Fibroblast of lung (primary cell): ENCODE measurements at regions not wholly inside any gene's neighbourhood (a gene's known extent, or its start where the extent isn't known, plus 50 kb on each side); places are given as distances from the start of the nearest gene placed in this dataset.

Source experiments
- DNase-seq, 2 donors: peaks; one replicate each; pipeline versions ENCODE4 v3.0.0 to v3.0.0-alpha.2; 2010; ENCODE audit warnings: low read depth in 2 of 2
- H2AFZ ChIP-seq: 2 replicates; pipeline ENCODE4 v1.5.1; 2012; ENCODE audit warnings: low read length, control low read depth, inconsistent platforms
- H3K27ac ChIP-seq: 2 replicates; pipeline ENCODE4 v1.5.1; 2011; ENCODE audit warnings: low read length, control low read depth; ENCODE audit not compliant: insufficient read depth
- H3K27me3 ChIP-seq: 2 replicates; pipeline ENCODE4 v1.5.1; 2011; ENCODE audit warnings: mild to moderate bottlenecking, low read length; ENCODE audit not compliant: control insufficient read depth, insufficient read depth
- H3K36me3 ChIP-seq: 2 replicates; pipeline ENCODE4 v1.5.1; 2011; ENCODE audit warnings: low read length; ENCODE audit not compliant: control insufficient read depth, insufficient read depth
- H3K4me1 ChIP-seq: 2 replicates; pipeline ENCODE4 v1.5.1; 2011; ENCODE audit warnings: low read length; ENCODE audit not compliant: control insufficient read depth, insufficient read depth; ENCODE audit errors: extremely low read depth
- H3K4me2 ChIP-seq: 2 replicates; pipeline ENCODE4 v1.5.1; 2011; ENCODE audit warnings: low read length, control low read depth; ENCODE audit not compliant: insufficient read depth; ENCODE audit errors: extremely low read depth
- H3K4me3 ChIP-seq, 4 experiments: fragments of 200-600 bp in 1 of 4; sonication (generic) in 1 of 4; replicated peaks in 1 of 4; 2 replicates each; pipeline ENCODE4 v1.5.1; 2011 to 2016; ENCODE audit warnings: low read length in 4 of 4, low read depth in 3 of 4, mild to moderate bottlenecking in 3 of 4, control low read depth in 2 of 4, inconsistent platforms in 1 of 4, mixed read lengths in 1 of 4; ENCODE audit not compliant: insufficient read depth in 1 of 4; ENCODE audit errors: control extremely low read depth in 1 of 4
- H3K79me2 ChIP-seq: 2 replicates; pipeline ENCODE4 v1.5.1; 2012; ENCODE audit warnings: mild to moderate bottlenecking, low read length, inconsistent platforms; ENCODE audit not compliant: control insufficient read depth, insufficient read depth
- H3K9ac ChIP-seq: 2 replicates; pipeline ENCODE4 v1.5.1; 2011; ENCODE audit warnings: mild to moderate bottlenecking, low read length, control low read depth; ENCODE audit not compliant: insufficient read depth
- H3K9me3 ChIP-seq: 2 replicates; pipeline ENCODE4 v1.5.1; 2012; ENCODE audit warnings: low read depth, low read length; ENCODE audit not compliant: control insufficient read depth, insufficient read depth
- H4K20me1 ChIP-seq: 2 replicates; pipeline ENCODE4 v1.5.1; 2011; ENCODE audit warnings: low read length; ENCODE audit not compliant: control insufficient read depth, insufficient read depth; ENCODE audit errors: extremely low read depth
- EZH2 ChIP-seq: IDR thresholded peaks from 2 replicates; pipeline ENCODE4 v1.5.1; 2012; ENCODE audit warnings: low read length, control low read depth, mild to moderate bottlenecking; ENCODE audit errors: missing control alignments
- TF ChIP-seq, protein P1 (sequence below), 2 donors: IDR thresholded peaks in 1 of 2; conservative IDR thresholded peaks in 1 of 2; 1 replicate in 1 of 2; 2 replicates in 1 of 2; pipeline ENCODE4 v1.5.1; 2011 to 2012; ENCODE audit warnings: low read length in 2 of 2, control low read depth in 1 of 2, inconsistent platforms in 1 of 2, low read depth in 1 of 2, mild to moderate bottlenecking in 1 of 2

DNA sequence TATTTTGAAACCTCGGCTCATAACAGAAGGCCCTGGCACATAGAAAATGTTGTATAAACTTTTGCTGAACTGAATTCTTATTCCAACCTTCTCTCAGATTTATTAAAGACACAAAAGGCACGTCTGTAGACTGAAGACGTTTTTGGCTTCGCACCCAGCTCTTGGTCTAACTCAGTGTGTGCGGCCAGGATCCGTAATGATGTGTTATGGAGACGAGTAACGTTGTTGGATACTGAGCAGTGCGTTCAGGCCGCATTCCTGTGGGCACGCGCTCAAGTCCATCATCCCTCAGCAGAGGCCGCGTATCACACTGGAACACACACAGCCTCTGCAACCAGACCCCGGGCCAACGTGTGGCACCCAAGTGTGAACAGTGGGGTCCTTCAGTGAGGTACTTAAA, 154.8 kb upstream of the RAB4A start:
- H3K4me2 ChIP-seq = no peak overlapping the region
- H3K9me3 ChIP-seq = no peaks in the 10 kb centered on the region
- no peaks in the 10 kb centered on the region for H4K20me1 ChIP-seq
- H3K9ac ChIP-seq = no peak overlapping the region
- H3K4me1 ChIP-seq = no peaks in the 10 kb centered on the region
- no peak for TF ChIP-seq EZH2
- TF ChIP-seq, protein P1, sequence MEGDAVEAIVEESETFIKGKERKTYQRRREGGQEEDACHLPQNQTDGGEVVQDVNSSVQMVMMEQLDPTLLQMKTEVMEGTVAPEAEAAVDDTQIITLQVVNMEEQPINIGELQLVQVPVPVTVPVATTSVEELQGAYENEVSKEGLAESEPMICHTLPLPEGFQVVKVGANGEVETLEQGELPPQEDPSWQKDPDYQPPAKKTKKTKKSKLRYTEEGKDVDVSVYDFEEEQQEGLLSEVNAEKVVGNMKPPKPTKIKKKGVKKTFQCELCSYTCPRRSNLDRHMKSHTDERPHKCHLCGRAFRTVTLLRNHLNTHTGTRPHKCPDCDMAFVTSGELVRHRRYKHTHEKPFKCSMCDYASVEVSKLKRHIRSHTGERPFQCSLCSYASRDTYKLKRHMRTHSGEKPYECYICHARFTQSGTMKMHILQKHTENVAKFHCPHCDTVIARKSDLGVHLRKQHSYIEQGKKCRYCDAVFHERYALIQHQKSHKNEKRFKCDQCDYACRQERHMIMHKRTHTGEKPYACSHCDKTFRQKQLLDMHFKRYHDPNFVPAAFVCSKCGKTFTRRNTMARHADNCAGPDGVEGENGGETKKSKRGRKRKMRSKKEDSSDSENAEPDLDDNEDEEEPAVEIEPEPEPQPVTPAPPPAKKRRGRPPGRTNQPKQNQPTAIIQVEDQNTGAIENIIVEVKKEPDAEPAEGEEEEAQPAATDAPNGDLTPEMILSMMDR (conservative IDR thresholded peaks at IDR 0.05 in 1 of 2, IDR thresholded peaks at IDR 0.05 in 1 of 2; ENCODE audit: low read depth in 1 of 2, low read length in 2 of 2) = no peak
- no peak overlapping the region for H3K4me3 ChIP-seq
- H3K36me3 ChIP-seq = no peaks in the 10 kb centered on the region
- DNase-seq = peak in 1 of 2 donors; percentile 91
- H3K27ac ChIP-seq = no peak overlapping the region
- no peaks in the 10 kb centered on the region for H3K27me3 ChIP-seq
- H2AFZ ChIP-seq = no peak overlapping the region
- H3K79me2 ChIP-seq = no peaks in the 10 kb centered on the region

DNA sequence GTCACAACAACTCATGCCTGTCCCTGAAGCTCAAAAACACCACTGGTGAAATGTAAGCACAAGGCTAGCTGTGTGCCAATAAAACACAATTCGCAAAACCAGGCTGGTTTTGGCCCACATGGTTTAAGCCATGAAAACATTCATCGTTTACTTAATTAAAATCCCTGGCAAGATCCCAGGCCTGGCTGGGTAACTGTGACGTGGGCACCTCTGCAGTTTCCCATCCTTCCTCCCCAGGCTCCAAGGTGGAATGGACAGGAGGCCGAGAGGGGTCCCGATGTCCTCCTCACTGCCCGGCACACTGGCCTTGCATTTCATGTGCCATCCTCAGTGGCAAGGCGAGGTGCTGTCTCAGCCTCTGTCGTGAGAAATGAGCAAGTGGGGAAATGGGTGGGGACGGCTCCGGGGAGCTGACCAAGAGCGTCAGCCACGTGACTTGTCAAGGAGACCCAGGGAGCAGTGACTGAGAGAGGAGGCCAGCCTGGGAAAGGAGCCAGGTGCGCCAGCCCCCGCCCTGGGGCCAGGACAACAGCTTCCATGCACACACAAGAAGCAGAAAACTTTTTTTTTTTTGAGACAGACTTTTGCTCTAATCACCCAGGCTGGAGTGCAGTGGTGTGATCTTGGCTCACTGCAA, 153.1 kb upstream of the RAB4A start:
- Histone ChIP-seq H3K27me3 (no peaks in the 10 kb centered on the region), H3K79me2 (no peaks in the 10 kb centered on the region), H3K27ac (no peak overlapping the region), H3K4me3 (no peak overlapping the region), H3K9ac (no peak overlapping the region), H3K4me1 (no peaks in the 10 kb centered on the region), H2AFZ (no peak overlapping the region), H3K9me3 (no peaks in the 10 kb centered on the region), H3K4me2 (no peak overlapping the region), H3K36me3 (no peaks in the 10 kb centered on the region), H4K20me1 (no peaks in the 10 kb centered on the region)
- TF ChIP-seq EZH2 = no peak
- TF ChIP-seq, protein P1 (conservative IDR thresholded peaks at IDR 0.05 in 1 of 2, IDR thresholded peaks at IDR 0.05 in 1 of 2; ENCODE audit: low read depth in 1 of 2, low read length in 2 of 2) = no peak
- peak; percentile 23 to 95 for DNase-seq

DNA sequence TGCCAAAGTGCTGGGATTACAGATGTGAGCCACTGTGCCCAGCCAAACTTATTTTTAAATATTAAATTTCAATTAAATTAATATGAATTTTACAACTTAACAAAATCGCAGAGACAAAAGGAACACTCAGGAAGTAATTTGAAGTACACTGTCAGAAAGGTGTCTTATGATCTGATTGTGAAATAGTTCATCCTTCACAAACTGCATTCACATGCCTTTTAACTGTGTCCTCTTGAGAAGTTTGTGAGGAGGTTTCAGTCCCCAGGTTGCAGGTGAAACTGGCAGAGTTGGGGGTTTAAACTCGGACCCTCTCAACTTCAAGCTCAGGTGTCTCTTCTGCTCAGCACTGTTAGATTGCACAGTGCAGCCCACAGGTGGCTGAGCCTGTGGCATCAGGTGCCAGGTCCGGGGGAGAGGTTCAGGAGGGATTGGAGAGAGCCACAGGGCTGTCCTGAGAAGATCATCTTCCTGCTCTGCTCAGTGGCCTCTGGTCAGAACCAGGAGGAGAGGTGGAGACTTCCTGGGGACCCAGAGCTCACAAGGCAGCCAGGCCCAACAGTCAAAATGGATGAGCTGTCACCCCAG, 152.3 kb upstream of the RAB4A start:
- Histone ChIP-seq H4K20me1 (no peaks in the 10 kb centered on the region), H3K27me3 (no peaks in the 10 kb centered on the region), H3K9ac (no peak overlapping the region), H3K27ac (no peak overlapping the region), H3K9me3 (no peaks in the 10 kb centered on the region), H3K4me2 (no peak overlapping the region), H3K4me1 (no peaks in the 10 kb centered on the region), H2AFZ (no peak overlapping the region), H3K4me3 (no peak overlapping the region), H3K79me2 (no peaks in the 10 kb centered on the region), H3K36me3 (no peaks in the 10 kb centered on the region)
- DNase-seq = peak in 1 of 2 donors; percentile 15
- TF ChIP-seq EZH2 = no peak
- TF ChIP-seq, protein P1 (conservative IDR thresholded peaks at IDR 0.05 in 1 of 2, IDR thresholded peaks at IDR 0.05 in 1 of 2; ENCODE audit: low read depth in 1 of 2, low read length in 2 of 2) = no peak
